ENCODE measurements at regions not wholly inside any gene's neighbourhood (a gene's known extent, or its start where the extent isn't known, plus 50 kb on each side); places are given as distances from the start of the nearest gene placed in this dataset.
A peak's percentile ranks its signal among the peaks of the same experiment; 100 is the strongest.
"Not testable (repeated sequence)": the region's sequence is repeated elsewhere in the genome, so short reads cannot be mapped to it uniquely, and the experiment has no call there.

DNA sequence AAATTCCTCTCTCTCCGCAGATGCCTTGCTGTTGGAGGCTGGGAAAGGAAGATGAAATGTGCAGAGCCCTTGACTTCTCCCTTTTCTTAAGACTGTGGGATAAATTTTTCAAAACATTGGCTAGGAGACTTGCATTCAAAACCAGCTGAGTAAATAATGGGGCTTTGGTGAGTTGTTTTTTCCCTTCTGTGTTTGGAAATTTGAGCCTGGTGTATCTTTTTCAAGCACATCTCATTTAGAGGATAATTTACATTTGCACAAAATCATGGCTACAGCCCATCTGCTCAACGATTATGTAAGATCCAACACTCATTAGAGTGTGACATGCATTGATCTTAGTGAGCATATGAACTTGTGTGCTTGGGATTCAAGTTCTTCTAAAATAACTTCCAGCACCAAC, 112.1 kb upstream of the ATP8B1 start:
- no peak for FAIRE-seq

DNA sequence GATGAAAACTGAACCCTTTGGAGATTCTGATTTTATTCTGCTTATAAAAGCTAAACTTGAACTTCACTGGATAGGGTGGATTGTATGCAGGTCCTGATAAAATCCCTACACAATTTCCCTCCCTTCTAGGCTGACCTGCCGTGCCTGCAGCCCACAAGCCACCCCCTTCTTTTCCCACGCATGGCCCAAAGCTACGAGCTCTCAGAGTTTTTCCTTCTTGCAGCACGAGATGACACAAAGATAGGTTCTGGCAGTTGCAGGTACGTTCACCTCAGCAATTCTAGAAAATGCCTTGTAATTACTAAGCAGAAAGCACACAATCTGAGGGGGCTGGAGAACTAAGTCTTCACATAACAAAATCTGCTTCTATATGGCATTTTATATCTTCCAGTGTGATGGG, 110.6 kb upstream of the ATP8B1 start:
- FAIRE-seq, result no peak

DNA sequence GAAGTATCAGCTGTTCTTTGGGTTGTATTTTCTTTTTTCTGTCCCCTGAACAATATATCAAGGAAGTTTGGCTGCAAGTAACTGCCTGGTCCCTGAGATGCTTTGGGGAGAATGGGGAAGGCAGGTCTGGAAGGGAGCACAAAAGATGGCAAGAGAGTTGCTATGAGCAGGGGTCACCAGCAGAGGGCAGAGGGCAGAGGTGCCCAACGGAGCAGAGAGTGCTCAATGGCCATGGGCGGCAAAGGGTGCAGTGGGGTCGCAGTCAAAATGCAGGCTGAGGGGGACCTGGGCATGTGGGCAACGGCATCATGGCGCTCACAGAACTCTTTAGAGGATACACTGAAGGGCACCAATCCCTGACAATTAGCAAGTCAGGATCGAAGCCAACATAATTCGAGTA, 107.7 kb upstream of the ATP8B1 start:
- no peak for FAIRE-seq

DNA sequence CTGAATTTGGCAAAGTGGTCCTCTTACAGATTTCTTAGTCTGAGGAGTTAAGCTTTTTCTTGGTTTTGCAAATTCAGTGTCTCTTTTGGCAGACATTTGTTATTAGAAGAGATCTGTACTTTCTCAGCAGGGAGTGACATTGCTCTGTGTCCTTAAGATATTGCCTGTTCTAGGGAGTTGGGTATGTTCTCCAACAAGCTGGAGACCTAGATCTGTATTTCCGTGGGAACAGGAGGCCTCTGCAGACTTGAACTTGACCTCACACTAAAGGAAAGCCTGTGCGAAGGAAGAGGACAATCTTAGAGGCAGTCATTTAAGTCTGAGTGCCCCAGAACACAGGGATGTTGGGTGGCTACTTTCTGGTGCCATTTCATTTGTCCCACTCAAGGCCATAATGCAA, 107.0 kb upstream of the ATP8B1 start:
- no peak for FAIRE-seq

DNA sequence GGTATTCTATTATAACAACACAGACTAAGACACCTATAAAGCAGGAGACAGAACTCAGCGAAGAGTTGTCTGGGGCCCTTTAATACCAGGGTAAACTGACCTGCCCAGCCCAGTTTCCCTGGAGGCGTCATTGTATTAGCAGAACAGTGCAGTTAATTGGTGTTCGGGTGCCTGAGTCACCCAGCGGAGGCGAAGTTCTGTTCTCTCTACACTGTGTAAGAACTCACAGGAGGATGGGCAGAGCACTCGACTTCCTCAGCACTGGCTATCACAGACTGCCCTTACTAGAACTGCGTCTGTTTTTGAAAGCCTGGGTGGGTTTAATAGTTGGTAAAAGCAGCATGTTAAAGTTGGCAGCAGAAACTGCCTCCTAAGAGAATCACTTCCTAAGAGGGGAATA, 106.5 kb upstream of the ATP8B1 start:
- FAIRE-seq, result no peak

DNA sequence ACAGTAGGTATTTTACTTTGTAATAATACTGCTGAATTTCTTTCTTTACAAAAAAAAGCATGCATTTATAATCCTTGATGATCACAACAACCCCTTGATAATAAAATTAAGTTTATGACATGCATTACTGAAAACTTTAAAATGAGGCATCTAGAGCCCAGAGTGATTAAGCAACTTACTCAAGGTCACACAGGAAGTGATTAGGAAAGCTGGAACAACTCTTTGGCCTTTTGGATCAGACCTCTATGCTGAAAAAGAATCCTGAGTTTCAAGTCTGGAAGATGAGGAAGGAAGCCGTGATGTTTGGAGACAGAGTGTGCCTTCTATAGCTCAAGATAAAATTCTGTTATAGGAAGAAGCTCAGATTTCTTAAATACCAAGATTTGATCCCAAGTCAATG, 105.0 kb upstream of the ATP8B1 start:
- FAIRE-seq, result no peak

DNA sequence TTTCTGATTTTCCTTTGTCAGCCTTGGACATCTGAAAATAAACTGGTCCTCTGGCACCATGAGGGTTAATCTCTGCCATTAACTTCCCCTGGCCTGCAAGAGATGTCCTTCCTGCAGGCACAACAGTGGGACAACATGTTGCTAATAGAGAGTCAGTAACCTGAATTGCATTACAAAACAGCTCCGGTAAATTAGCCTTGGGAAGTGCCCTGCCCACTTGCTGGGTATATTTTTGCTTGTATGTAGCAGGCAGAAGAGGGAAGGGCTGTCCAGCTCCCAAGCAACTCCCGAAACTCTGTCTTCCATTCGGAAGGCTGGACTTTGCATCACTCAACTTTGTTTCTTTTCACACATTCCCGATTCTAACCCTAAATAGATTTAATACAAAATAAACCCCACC, 104.4 kb upstream of the ATP8B1 start:
- FAIRE-seq, result no peak

DNA sequence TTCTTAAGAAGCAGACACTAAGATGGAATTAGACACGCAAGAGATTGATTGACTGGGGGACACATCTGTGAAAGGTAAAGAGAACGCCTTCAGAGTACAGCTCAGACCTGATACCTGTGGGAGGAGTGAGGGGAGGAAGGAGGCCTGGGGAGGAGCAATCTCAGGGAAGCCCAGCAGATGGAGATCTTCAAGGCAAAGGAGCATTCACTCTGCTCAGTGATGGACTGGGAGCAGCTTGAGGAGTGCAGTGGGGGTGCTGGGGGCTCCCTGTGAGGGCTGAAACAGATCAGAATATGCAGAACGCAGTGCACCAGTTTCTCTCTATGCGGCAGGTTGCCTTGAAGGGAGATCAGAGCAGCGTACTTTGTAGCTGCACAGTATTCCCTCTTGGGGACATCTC, 103.7 kb upstream of the ATP8B1 start:
- FAIRE-seq, result no peak

DNA sequence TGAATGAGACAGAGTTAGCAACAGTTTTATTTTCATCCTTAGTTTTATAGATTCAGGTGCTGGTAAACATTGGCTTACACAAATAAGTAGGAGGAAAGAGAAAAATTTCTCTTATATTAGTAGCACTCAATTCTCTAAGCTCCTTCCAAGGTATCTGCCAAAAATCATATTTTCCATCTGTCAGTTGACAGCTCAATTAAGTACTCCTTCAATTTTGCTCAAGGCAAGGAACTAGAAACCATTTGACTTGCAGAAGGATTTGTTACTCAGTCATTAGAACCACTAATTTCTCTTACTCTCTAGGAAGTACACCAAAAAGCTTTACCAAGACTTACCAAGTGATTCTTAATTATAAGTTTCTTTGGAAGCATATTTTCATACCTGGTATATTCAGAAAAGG, 101.4 kb upstream of the ATP8B1 start:
- FAIRE-seq, result no peak

DNA sequence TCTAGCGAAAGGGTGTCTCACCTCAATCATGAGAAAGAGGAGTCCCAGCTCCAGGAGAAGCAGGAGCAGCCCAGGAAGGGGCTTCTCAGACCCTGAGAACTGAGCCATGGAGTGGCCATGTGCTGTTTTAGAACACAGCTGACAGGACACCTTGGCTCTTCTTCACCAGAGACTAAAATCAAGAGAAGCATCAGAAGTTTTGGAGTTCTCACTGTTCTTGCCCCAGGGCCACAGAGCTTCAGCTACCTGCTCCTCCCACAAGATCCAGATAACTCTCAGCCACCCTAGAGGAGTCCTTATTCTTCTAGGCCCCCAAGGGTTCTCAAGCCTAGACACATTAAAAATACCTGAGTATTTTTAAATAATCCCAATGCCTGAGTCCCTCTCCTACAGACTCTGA, 99.6 kb upstream of the ATP8B1 start:
- no peak for FAIRE-seq

DNA sequence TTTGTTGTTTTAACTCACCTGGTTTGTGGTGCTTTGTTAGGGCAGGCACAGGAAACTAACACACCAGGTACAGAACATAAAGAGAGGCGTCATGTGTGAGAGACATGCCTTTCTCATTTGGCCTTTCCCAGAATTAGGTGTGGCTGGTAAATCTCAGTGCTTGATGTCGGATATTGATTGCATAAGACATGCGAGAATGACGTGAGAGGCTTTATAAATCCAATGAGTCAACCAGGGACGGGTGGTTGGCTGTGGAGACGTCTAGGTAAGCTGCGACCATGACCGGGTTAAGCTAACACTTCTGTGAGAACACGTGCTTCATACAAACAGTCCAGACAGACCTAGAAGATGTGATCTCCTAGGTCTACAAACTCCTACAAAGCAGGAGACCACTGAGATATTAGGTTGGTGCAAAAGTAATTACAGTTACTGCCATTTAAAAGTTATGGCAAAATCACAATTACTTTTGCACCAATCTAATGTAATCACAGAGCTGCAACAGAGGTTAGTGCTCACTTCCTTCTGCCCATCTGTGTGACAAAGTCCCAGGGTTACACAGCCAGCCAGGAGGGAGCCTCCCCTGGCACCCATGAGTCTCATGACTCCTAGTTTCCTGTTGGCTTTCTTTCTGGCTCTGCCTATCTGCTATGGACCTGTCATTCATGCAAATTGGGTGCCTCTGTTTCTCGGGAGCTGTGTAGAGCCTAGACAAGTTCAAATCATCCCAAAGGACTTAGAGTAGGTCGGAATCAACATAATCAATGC, 98.9 kb upstream of the ATP8B1 start:
- no peak for FAIRE-seq

DNA sequence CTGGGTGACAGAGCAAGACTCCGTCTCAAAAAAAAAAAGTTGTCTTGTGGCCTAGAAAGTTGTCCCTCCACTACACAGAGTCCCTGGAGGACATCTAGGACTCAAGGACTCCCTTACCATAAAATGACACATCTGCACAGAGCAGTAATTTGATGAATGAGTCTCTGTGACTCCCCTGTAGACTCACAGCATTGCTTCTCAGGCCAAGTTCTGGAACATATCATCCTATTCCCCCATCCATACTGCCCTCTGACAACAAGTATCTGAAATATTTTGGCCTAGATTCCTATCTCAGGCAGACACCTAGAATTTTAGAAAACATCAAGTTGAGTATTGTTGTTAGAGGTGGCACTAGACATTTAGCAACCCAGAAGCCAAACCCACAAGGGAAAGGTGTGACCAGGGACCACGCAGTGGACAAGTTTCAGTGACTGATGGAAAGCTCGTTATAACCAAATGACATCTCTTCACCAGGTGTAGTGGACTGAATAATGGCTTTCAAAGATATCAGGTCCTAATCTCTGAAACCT, 97.9 kb upstream of the ATP8B1 start:
- no peak for FAIRE-seq

DNA sequence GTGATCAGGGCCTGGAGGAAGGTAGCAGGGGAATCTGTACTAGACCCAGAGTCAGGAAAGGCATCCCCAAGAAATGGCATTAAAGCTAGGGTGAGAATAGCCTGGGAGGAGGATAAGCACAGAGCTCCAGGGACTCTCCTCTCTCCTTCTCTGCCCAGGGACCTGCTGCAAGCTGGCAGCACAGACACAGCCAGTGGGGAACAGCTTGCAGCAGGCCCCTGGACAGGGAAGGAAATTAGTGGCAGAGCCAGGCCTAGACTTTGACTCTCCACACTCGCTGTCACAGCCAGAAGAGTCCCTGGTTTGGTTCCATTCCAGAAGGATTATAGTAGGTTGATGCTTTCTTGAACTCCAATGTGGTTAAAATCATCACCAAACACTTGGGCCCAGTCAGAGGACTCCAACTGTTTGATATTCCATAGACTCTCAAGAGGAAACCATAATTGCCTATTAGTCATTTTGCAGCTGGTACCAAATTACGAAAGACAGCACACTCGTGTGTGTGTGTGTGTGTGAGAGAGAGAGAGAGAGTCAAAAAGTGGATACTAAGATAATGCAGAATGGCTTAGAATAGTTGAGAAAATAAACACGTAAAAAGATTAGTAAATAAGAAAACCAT, 95.5 kb upstream of the ATP8B1 start:
- no peak for FAIRE-seq

DNA sequence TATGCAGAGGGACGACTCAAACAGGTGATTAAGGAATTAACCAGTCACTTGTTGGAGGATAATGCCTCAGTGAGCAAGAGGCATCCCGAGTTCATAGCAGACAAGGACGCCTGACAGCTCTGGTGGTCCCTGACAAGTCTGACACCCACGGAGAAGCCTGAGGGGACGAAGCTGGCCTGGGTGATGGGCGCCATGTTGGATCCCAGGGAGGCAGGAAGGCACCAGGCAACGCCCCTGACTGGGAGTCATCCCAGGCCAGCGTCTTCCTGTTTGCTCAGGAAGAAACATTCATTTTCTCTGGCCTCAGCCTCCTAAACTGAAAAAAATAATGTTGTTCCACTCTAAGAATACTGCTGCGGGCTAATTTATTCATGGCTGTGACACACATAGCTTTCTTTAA, 92.1 kb upstream of the ATP8B1 start:
- no peak for FAIRE-seq

DNA sequence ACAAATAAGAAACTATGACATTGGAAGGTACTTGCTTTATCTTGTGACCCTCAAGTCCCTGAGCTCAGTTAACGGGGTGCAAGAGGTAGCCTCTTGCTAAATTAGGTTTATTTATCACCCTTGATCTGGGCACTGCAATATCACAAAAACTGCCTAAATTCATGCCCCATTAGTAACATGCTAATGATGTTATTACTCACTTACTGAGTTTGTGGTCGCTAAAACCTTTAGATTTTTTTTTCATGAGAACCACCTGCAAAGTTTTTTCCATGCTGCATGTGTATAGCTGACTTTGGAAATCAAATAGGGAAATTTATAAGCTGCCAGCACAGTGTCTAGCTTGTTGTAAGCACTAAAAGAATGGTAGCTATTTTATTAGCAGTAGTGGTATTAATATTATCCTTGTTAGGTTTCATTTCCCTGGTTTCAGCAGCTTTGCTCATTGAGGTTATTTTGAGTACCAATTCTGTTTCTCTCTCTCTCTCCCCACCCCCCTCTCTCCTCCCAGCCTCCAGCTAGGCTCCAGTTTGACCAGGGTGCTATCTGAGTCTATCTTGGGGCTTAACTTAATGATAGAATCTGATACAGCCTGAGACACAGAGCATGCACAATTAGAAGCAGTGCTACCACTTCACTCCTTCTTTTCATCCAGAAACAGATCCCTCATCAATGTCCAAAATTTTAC, 88.7 kb upstream of the ATP8B1 start:
- no peak for FAIRE-seq

DNA sequence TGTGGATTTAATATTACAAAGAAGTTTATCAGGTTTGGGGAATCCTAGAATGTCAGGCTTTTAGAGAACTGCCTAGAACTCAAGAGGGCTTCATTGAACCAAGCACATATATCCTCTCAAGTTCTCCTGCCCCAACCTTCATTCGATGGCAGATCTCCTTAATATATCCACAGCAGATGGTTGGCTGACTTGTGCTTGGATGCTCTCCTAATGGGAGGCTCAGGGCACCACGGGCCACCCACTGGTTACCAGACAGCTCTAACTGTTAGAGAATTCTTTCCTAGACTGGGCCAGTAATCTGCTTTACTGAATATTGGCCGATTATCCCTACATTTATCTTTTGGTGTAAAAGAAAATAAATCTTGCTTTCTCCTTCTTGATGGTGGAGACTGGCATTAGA, 87.2 kb upstream of the ATP8B1 start:
- FAIRE-seq, result no peak

DNA sequence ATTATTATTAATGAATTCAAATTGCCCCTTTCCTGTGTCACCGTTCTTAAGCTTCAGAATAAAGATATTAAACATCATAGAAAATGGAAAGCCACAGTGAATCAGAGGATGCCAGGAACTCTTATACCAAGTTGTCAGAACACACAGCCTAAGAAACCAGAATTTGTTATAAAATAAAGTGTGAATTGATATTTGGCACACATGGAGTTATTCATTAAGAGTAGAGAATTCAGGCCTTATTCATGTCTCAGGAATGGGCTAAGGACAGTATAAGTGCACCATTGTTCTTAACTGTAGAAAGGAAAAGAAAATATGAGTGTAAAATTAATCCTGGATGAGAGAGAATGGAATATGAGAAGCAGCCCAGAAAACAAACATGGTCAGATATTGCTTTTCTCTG, 86.7 kb upstream of the ATP8B1 start:
- no peak for FAIRE-seq

DNA sequence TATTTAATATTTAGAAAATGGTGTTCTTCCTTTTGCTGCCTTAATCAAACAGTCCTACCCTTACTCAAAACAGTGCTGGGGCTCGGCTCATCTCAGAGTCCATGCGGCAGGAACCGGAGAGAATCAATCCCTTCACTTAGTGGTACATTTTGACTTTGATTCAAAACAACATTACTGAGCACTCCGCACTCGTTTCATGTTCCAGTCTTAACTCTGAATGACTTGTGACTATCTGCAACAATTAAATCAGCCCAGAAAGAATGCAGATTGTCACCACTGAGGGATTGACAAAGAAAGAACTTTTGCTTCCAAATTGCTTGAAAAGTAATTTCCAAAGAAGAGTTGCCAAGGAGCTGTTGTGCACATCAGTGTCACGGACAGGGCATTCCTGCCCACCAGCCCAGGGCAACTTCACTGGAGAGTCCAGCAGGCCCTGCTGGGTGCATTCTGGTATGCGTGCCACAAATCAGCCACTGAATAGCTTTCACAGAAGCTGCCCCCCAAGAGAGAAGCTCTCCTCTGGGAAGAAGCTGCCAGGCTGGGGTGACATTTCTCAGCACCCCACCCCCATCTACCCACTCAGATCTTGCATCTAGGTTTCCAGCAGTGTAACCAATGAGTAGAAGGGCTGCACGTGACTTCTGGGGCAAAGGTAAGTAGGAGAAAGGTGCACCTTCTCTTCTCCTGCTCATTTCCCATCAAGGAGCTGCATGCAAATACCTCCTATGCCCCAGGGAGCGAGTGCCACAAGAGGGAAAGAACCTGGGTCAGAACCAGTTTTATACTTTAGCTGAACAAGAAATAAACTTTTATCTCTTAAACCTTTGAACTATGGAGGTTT, 84.6 kb upstream of the ATP8B1 start:
- FAIRE-seq, result no peak

DNA sequence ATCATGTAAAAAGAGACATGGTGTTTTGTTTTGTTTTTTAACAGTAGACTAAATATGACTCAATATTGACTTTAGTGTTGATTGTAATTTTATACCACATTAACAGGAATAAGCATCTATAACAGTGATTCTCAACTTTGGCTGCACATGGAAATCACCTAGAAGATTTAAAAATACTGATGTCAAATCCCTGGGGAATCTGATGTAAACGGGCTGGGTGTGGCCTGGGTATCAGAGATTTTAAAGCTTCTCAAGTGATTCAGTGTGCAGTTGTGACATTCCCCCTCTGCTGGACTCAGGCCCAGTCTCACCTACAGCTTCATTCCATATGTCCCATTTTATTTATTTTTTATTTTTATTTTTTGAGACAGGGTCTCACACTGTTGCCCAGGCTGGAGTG, 82.8 kb upstream of the ATP8B1 start:
- no peak for FAIRE-seq

DNA sequence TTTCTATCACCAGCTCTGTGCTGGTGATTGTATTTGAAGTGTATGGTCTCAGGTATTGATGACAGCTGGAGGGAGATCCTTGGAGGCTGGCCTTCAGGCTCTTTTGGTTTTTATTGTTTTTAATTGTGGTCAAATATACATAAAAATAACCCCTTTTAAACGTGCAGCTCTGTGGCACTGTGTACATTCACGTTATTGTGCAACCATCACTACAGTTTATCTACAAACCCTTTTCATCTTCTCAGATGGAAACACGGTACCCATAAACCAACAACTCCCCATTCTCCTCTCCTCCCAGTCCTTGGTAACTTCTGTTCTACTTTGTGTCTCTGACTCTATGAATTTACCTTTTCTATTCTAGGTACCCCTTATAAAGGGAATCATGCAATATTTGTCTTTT, 79.3 kb upstream of the ATP8B1 start:
- FAIRE-seq, result no peak

DNA sequence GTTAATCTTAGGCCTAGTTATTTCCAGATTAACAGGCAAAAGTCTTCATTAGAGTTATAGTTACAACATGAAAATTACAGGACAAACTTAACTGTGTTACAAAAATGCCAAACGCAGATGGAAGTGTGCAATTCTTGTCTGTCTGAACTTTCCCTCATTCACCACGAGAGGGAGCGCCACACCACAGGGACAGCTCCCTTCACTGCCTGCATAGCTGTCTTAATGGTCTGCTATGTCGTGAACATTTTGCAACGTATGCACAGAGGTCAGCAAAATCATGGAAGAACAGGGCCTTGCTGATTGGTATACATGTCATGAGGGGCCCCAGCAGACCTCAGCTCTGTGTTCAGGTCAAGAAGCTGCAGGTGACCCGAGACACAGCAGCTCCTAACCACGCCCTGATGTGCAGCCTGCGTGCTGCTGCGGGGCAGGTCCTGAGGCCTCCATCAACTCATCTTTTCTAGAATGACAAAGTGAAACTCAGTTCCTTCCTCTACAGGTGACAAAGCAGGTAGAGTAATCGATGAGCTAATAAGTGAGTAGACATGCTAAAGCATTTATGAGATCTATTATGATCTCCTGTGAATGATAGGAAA, 78.8 kb upstream of the ATP8B1 start:
- peak; percentile 41 for FAIRE-seq

DNA sequence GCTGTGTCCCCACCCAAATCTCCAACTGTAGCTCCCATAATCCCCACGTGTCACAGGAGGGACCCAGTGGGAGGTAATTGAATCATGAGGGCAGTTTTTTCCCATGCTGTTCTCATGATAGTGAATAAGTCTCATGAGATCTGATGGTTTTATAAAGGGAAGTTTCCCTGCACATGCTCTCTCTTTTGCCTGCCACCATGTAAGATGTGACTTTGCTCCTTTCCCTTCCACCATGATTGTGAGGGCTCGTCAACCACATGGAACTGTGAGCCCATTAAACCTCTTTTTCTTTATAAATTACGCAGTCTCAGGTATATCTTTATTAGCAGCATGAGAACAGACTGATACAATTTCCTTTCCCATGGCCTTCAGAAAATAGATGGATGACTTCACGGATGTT, 76.8 kb upstream of the ATP8B1 start:
- FAIRE-seq, result not testable (repeated sequence)

DNA sequence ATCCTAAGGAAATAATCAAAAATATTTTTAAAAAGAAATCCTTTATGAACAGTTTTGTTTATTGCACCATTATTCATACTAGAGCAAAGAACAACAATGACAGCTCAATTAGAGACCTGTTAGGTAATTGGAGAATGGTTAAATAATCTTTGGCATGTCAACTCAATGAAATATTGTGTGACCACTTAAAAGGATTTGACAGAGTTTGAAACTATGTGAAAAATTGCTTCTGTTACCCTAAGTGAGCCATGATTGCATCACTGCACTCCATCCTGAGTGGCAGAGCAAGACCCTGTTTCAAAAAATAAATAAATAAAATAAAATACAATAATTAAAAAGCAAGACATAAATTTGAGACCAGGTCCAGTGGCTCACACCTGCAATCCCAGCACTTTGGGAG, 66.1 kb upstream of the ATP8B1 start:
- no peak for FAIRE-seq

Data from islet of Langerhans (tissue), 1 donor.